SU-DHL-6 (cell line): ENCODE measurements at regions not wholly inside any gene's neighbourhood (a gene's known extent, or its start where the extent isn't known, plus 50 kb on each side); places are given as distances from the start of the nearest gene placed in this dataset.

ENCODE experiments used
- H2AFZ ChIP-seq: fragments of 200-600 bp; sonication (generic); 2 replicates; pipeline ENCODE4 v1.6.1; 2014; ENCODE audit warnings: low read depth, mild to moderate bottlenecking, moderate library complexity, mixed read lengths, antibody characterized with exemption, low read length; ENCODE audit not compliant: severe bottlenecking
- H3F3A ChIP-seq: fragments of 200-600 bp; shearing (Covaris generic); 2 replicates; pipeline ENCODE4 v1.6.0; 2016; ENCODE audit warnings: antibody characterized with exemption, mild to moderate bottlenecking; ENCODE audit not compliant: insufficient read depth
- H3K27ac ChIP-seq: fragments of 200-600 bp; sonication (generic); 2 replicates; pipeline ENCODE4 v1.5.1; 2016; ENCODE audit warnings: low read depth, mild to moderate bottlenecking, low read length, moderate library complexity, mixed read lengths
- H3K27me3 ChIP-seq: fragments of 200-600 bp; sonication (generic), shearing (Covaris generic); 2 replicates; pipeline ENCODE4 v1.6.0; 2014; ENCODE audit warnings: mild to moderate bottlenecking, low read length
- H3K36me3 ChIP-seq: fragments of 200-600 bp; sonication (generic); 2 replicates; pipeline ENCODE4 v1.6.1; 2014; ENCODE audit warnings: mild to moderate bottlenecking, low read length, mixed read lengths
- H3K4me2 ChIP-seq: fragments of 300-600, 200-600 bp; shearing (Covaris generic), sonication (generic); 2 replicates; pipeline ENCODE4 v1.6.0; 2014; ENCODE audit warnings: low read length, low read depth, mild to moderate bottlenecking; ENCODE audit not compliant: poor library complexity, severe bottlenecking
- H3K4me3 ChIP-seq: fragments of 200-600 bp; sonication (generic); 2 replicates; pipeline ENCODE4 v1.5.1; 2014; ENCODE audit warnings: antibody characterized with exemption, low read length, mild to moderate bottlenecking, mixed read lengths; ENCODE audit not compliant: insufficient read depth, poor library complexity, severe bottlenecking
- H3K79me2 ChIP-seq: fragments of 200-600 bp; sonication (generic); 2 replicates; pipeline ENCODE4 v1.6.1; 2014; ENCODE audit warnings: mild to moderate bottlenecking, low read length, moderate library complexity; ENCODE audit not compliant: insufficient read depth
- H3K9ac ChIP-seq: fragments of 200-600 bp; sonication (generic); 2 replicates; pipeline ENCODE4 v1.7.0; 2014; ENCODE audit warnings: mild to moderate bottlenecking, low read length
- H3K9me2 ChIP-seq: fragments of 200-600 bp; sonication (generic); replicated peaks from 2 replicates; pipeline ENCODE4 v1.6.1; 2014; ENCODE audit warnings: low read length; ENCODE audit not compliant: insufficient read depth
- H3K9me3 ChIP-seq: fragments of 200-600 bp; sonication (generic); 2 replicates; pipeline ENCODE4 v1.6.1; 2014; ENCODE audit warnings: low read length, mixed read lengths; ENCODE audit not compliant: insufficient read depth
- H4K20me1 ChIP-seq: fragments of 200-600 bp; sonication (generic); 2 replicates; pipeline ENCODE4 v1.6.1; 2014; ENCODE audit warnings: low read depth, mild to moderate bottlenecking, antibody characterized with exemption, low read length, moderate library complexity, mixed read lengths
- EZH2phosphoT487 ChIP-seq: fragments of 200-600 bp; sonication (generic), shearing (Covaris generic); conservative IDR thresholded peaks from 2 replicates; pipeline ENCODE4 v1.6.1; 2018; ENCODE audit warnings: mild to moderate bottlenecking, antibody characterized with exemption, low read length, moderate library complexity, mixed read lengths
- TF ChIP-seq, protein P1 (sequence below): fragments of 200-600 bp; sonication (generic); IDR thresholded peaks from one replicate; pipeline ENCODE4 v1.5.1; 2017; ENCODE audit warnings: antibody characterized with exemption, mild to moderate bottlenecking, low read length, moderate library complexity; ENCODE audit not compliant: insufficient read depth, poor library complexity, severe bottlenecking

DNA sequence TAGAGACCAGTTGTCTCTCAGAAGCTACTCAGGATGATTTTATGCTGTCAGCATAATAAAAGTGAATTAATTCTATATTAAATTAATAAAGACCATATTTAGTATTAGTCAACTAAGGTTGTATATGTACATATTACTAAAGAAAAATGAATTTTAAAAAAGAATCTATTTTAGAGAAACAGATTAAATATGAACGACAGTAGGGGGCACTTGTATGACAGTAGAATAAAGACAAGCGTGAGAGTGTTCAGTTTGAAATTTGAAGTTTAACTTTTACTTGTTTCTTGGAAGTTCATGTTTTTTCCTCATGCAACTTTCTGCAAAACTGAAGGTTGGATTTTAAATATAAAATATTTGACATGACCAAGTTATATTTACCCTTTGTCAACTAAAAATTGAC is 67.9 kb upstream of the MACF1 start:
- no peaks in the 10 kb centered on the region for H3K9me2 ChIP-seq
- no peaks in the 10 kb centered on the region for H3F3A ChIP-seq
- TF ChIP-seq, protein P1, sequence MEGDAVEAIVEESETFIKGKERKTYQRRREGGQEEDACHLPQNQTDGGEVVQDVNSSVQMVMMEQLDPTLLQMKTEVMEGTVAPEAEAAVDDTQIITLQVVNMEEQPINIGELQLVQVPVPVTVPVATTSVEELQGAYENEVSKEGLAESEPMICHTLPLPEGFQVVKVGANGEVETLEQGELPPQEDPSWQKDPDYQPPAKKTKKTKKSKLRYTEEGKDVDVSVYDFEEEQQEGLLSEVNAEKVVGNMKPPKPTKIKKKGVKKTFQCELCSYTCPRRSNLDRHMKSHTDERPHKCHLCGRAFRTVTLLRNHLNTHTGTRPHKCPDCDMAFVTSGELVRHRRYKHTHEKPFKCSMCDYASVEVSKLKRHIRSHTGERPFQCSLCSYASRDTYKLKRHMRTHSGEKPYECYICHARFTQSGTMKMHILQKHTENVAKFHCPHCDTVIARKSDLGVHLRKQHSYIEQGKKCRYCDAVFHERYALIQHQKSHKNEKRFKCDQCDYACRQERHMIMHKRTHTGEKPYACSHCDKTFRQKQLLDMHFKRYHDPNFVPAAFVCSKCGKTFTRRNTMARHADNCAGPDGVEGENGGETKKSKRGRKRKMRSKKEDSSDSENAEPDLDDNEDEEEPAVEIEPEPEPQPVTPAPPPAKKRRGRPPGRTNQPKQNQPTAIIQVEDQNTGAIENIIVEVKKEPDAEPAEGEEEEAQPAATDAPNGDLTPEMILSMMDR, result no peak
- TF ChIP-seq EZH2phosphoT487, result no peak
- H3K27ac ChIP-seq, result no peak overlapping the region
- H4K20me1 ChIP-seq, result no peaks in the 10 kb centered on the region
- H2AFZ ChIP-seq, result no peak overlapping the region
- no peak overlapping the region for H3K4me3 ChIP-seq
- H3K36me3 ChIP-seq, result no peaks in the 10 kb centered on the region
- H3K79me2 ChIP-seq, result no peaks in the 10 kb centered on the region
- no peak overlapping the region for H3K4me2 ChIP-seq
- H3K27me3 ChIP-seq, result no peaks in the 10 kb centered on the region
- H3K9me3 ChIP-seq, result no peaks in the 10 kb centered on the region
- H3K9ac ChIP-seq, result no peak overlapping the region

DNA sequence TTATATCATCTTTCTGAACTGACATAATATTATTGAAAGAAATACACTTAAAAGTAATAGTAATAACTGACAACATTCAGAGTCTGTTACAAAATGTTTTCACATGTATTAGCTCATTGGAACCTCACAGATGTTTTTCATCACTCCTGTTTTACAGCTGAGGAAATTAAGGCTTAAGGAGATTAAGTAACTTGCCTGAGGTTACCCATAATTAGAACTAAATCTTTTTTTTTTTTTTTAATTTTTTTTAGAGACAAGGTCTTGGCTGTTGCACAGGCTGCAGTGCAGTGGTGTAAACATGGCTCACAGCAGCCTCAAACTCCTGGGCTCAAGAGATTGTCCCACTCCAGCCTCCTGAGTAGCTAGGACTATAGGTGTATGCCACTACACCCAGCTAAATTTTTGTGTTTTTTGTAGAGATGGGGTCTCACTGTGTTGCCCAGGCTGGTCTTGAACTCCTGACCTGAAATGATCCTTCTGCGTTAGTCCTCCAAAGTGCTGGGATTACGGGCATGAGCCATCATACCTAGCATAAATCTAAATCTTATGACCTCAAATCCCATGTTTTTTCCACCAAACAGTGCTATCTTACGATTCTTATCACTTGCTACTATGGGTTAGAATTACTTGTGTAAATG is 64.7 kb upstream of the MACF1 start:
- H3K27me3 ChIP-seq, result no peaks in the 10 kb centered on the region
- no peak overlapping the region for H2AFZ ChIP-seq
- no peaks in the 10 kb centered on the region for H3K9me2 ChIP-seq
- no peak overlapping the region for H3K9ac ChIP-seq
- no peaks in the 10 kb centered on the region for H3F3A ChIP-seq
- TF ChIP-seq EZH2phosphoT487, result no peak
- TF ChIP-seq, protein P1, result no peak
- H3K27ac ChIP-seq, result no peak overlapping the region
- no peaks in the 10 kb centered on the region for H3K79me2 ChIP-seq
- H3K9me3 ChIP-seq, result no peaks in the 10 kb centered on the region
- H4K20me1 ChIP-seq, result no peaks in the 10 kb centered on the region
- H3K4me2 ChIP-seq, result no peak overlapping the region
- no peak overlapping the region for H3K4me3 ChIP-seq
- H3K36me3 ChIP-seq, result no peaks in the 10 kb centered on the region

DNA sequence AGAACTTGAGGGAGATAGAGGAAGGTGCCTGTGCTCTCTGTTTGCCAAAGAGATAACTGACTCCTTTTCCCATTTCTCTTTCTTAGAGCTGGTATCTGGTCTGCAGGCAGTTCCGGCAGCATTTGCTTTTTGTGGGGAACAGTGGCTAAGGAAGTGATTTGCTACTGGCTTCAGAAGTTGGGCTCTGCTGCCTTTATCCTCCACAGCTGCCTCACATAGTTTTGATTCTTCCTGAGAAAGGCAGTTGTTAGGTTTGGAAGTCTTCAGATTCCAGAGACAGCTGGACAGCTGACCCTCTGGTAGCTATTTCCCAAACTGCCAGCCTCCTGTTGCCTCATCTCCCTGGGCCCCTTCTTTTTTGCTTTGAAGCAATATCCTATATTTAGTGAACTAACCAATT is 62.6 kb upstream of the MACF1 start:
- Histone ChIP-seq H3K4me2 (no peak overlapping the region), H3K27me3 (no peaks in the 10 kb centered on the region), H3K27ac (no peak overlapping the region), H2AFZ (no peak overlapping the region), H3K36me3 (no peaks in the 10 kb centered on the region), H3K9ac (no peak overlapping the region), H3K4me3 (no peak overlapping the region), H3K9me3 (no peaks in the 10 kb centered on the region), H3F3A (no peaks in the 10 kb centered on the region), H3K79me2 (no peaks in the 10 kb centered on the region), H4K20me1 (no peaks in the 10 kb centered on the region), H3K9me2 (no peaks in the 10 kb centered on the region)
- TF ChIP-seq EZH2phosphoT487, result no peak
- TF ChIP-seq, protein P1, result no peak
